IMR-90 (cell line): ENCODE measurements at regions not wholly inside any gene's neighbourhood (a gene's known extent, or its start where the extent isn't known, plus 50 kb on each side); places are given as distances from the start of the nearest gene placed in this dataset.

Source experiments
- ATAC-seq: fragments of 200-7000 bp; cut with Tn5 transposase; 2 replicates; pipeline ENCODE4 v1.9.1; 2020; ENCODE audit warnings: low read depth, mild to moderate bottlenecking, moderate library complexity
- BruUV-seq: library from RNA; stranded (reverse); fragments of 400-500 nt; replicated peaks from 2 replicates; lab custom pipeline; 2021; lab: Mats Ljungman, UMichigan
- CTCF ChIA-PET: fragments of 300-600 bp; formaldehyde crosslinking; extraction: SDS; loops from one replicate; lab custom pipeline; 2021; ENCODE audit warnings: antibody characterized with exemption; lab: Yijun Ruan, JAX
- POLR2A ChIA-PET: fragments of 300-600 bp; sonication (Branson Sonifier 250); formaldehyde crosslinking; loops from one replicate; lab custom pipeline; 2022; ENCODE audit warnings: antibody characterized with exemption; ENCODE audit not compliant: unreplicated experiment; lab: Charles Lee
- DNase-seq: peaks from one replicate; pipeline ENCODE4 v3.0.0; 2013
- H2AFZ ChIP-seq: replicated peaks from 2 replicates; pipeline ENCODE3; 2013; ENCODE audit warnings: low read length, mild to moderate bottlenecking; ENCODE audit not compliant: poor library complexity
- H2AK5ac ChIP-seq: 2 replicates; pipeline ENCODE4 v1.6.1; 2013; ENCODE audit warnings: low read depth, low read length, inconsistent platforms
- H2AK9ac ChIP-seq: replicated peaks from 2 replicates; pipeline ENCODE3; 2013; ENCODE audit warnings: mild to moderate bottlenecking, low read depth, low read length, moderate library complexity; ENCODE audit not compliant: poor library complexity
- H2BK120ac ChIP-seq: 2 replicates; pipeline ENCODE4 v1.6.1; 2013; ENCODE audit warnings: low read depth, low read length, inconsistent platforms
- H2BK15ac ChIP-seq: 3 replicates; pipeline ENCODE4 v1.6.1; 2013; ENCODE audit warnings: low read depth, low read length, inconsistent platforms
- H2BK20ac ChIP-seq: 2 replicates; pipeline ENCODE4 v1.6.1; 2013; ENCODE audit warnings: low read depth, mild to moderate bottlenecking, inconsistent platforms, low read length, moderate library complexity
- H2BK5ac ChIP-seq: 2 replicates; pipeline ENCODE4 v1.6.1; 2013; ENCODE audit warnings: mild to moderate bottlenecking, low read depth, low read length, inconsistent platforms; ENCODE audit not compliant: poor library complexity, severe bottlenecking
- H3K14ac ChIP-seq: replicated peaks from 2 replicates; pipeline ENCODE4 v1.6.1; 2013; ENCODE audit warnings: low read depth, low read length, inconsistent platforms
- H3K18ac ChIP-seq: 2 replicates; pipeline ENCODE4 v1.6.1; 2013; ENCODE audit warnings: low read depth, low read length, control low read depth
- H3K23ac ChIP-seq: 2 replicates; pipeline ENCODE4 v1.6.1; 2013; ENCODE audit warnings: low read depth, low read length, inconsistent platforms
- H3K27ac ChIP-seq: 2 replicates; pipeline ENCODE4 v1.5.1; 2013; ENCODE audit warnings: mild to moderate bottlenecking, control low read depth, low read length; ENCODE audit not compliant: insufficient read depth
- H3K27me3 ChIP-seq: 2 replicates; pipeline ENCODE4 v1.6.1; 2013; ENCODE audit warnings: low read length; ENCODE audit not compliant: control insufficient read depth, insufficient read depth
- H3K36me3 ChIP-seq: 2 replicates; pipeline ENCODE4 v1.6.1; 2013; ENCODE audit warnings: low read length, mixed read lengths; ENCODE audit not compliant: control insufficient read depth, insufficient read depth
- H3K4ac ChIP-seq: 2 replicates; pipeline ENCODE4 v1.6.1; 2013; ENCODE audit warnings: low read depth, low read length, inconsistent platforms
- H3K4me1 ChIP-seq: 2 replicates; pipeline ENCODE4 v1.6.1; 2013; ENCODE audit warnings: low read length, mixed read lengths; ENCODE audit not compliant: control insufficient read depth, insufficient read depth
- H3K4me2 ChIP-seq: 2 replicates; pipeline ENCODE4 v1.6.1; 2013; ENCODE audit warnings: low read depth, mild to moderate bottlenecking, control low read depth, low read length, moderate library complexity
- H3K4me3 ChIP-seq: 2 replicates; pipeline ENCODE4 v1.5.1; 2013; ENCODE audit warnings: low read depth, mild to moderate bottlenecking, control low read depth, low read length, moderate library complexity; ENCODE audit not compliant: insufficient read depth
- H3K56ac ChIP-seq: 2 replicates; pipeline ENCODE4 v1.6.1; 2013; ENCODE audit warnings: low read length, inconsistent platforms; ENCODE audit not compliant: insufficient read depth; ENCODE audit errors: extremely low read depth
- H3K79me1 ChIP-seq, 2 experiments: 2 replicates each; pipeline ENCODE4 v1.6.1; 2013; ENCODE audit warnings: low read length in 2 of 2, inconsistent platforms in 1 of 2, low read depth in 1 of 2
- H3K9ac ChIP-seq: 2 replicates; pipeline ENCODE4 v1.6.1; 2013; ENCODE audit warnings: low read depth, low read length, control low read depth
- H3K9me1 ChIP-seq: 2 replicates; pipeline ENCODE4 v1.6.1; 2013; ENCODE audit warnings: low read length, inconsistent platforms; ENCODE audit not compliant: insufficient read depth
- H3K9me3 ChIP-seq: 2 replicates; pipeline ENCODE4 v1.6.1; 2013; ENCODE audit warnings: low read length; ENCODE audit not compliant: control insufficient read depth, insufficient read depth
- H4K20me1 ChIP-seq: 2 replicates; pipeline ENCODE4 v1.6.1; 2013; ENCODE audit warnings: low read length, inconsistent platforms; ENCODE audit not compliant: insufficient read depth
- H4K5ac ChIP-seq: 2 replicates; pipeline ENCODE4 v1.6.1; 2013; ENCODE audit warnings: mild to moderate bottlenecking, low read depth, low read length, control low read depth
- H4K8ac ChIP-seq, 2 experiments: 2 replicates each; pipeline ENCODE4 v1.6.1; 2013; ENCODE audit warnings: low read depth in 2 of 2, low read length in 2 of 2, control low read depth in 1 of 2, inconsistent platforms in 1 of 2
- H4K91ac ChIP-seq: 2 replicates; pipeline ENCODE4 v1.6.1; 2013; ENCODE audit warnings: low read depth, low read length, inconsistent platforms; ENCODE audit not compliant: insufficient read depth
- BHLHE40 ChIP-seq: fragments of 150-350 bp; IDR thresholded peaks from 2 replicates; pipeline ENCODE4 v1.6.1; 2016; ENCODE audit warnings: mild to moderate bottlenecking, low read depth, low read length
- CEBPB ChIP-seq: IDR thresholded peaks from 2 replicates; pipeline ENCODE4 v1.6.1; 2012; ENCODE audit warnings: low read depth, low read length, improper control_type of control experiment
- CHD1 ChIP-seq: IDR thresholded peaks from 2 replicates; pipeline ENCODE4 v1.6.1; 2012; ENCODE audit warnings: low read depth, low read length, improper control_type of control experiment
- CTCF ChIP-seq: conservative IDR thresholded peaks from 2 replicates; pipeline ENCODE4 v1.5.1; 2012; ENCODE audit warnings: mild to moderate bottlenecking, low read depth, low read length, improper control_type of control experiment
- ELK1 ChIP-seq: fragments of 150-350 bp; IDR thresholded peaks from 2 replicates; pipeline ENCODE4 v1.6.1; 2016; ENCODE audit warnings: low read depth, mild to moderate bottlenecking, low read length, moderate library complexity, borderline replicate concordance
- FOS ChIP-seq: fragments of 150-350 bp; IDR thresholded peaks from 2 replicates; pipeline ENCODE4 v1.6.1; 2016; ENCODE audit warnings: low read depth, low read length
- MAFK ChIP-seq: IDR thresholded peaks from 2 replicates; pipeline ENCODE4 v1.6.1; 2012; ENCODE audit warnings: low read depth, low read length, improper control_type of control experiment
- MAZ ChIP-seq: IDR thresholded peaks from 2 replicates; pipeline ENCODE4 v1.6.1; 2012; ENCODE audit warnings: low read depth, mild to moderate bottlenecking, low read length, improper control_type of control experiment, moderate library complexity, borderline replicate concordance
- MXI1 ChIP-seq: IDR thresholded peaks from 2 replicates; pipeline ENCODE4 v1.6.1; 2012; ENCODE audit warnings: low read depth, mild to moderate bottlenecking, low read length, moderate library complexity, borderline replicate concordance
- NFE2L2 ChIP-seq: fragments of 150-350 bp; IDR thresholded peaks from 2 replicates; pipeline ENCODE4 v1.6.1; 2016; ENCODE audit warnings: low read depth, mild to moderate bottlenecking, low read length
- POLR2A ChIP-seq: IDR thresholded peaks from 2 replicates; pipeline ENCODE4 v1.6.1; 2012; ENCODE audit warnings: mild to moderate bottlenecking, low read depth, low read length
- RAD21 ChIP-seq: IDR thresholded peaks from 2 replicates; pipeline ENCODE4 v1.6.1; 2012; ENCODE audit warnings: low read length, improper control_type of control experiment
- RCOR1 ChIP-seq: IDR thresholded peaks from 2 replicates; pipeline ENCODE4 v1.6.1; 2012; ENCODE audit warnings: mild to moderate bottlenecking, low read length, improper control_type of control experiment; ENCODE audit not compliant: insufficient replicate concordance
- RFX5 ChIP-seq: IDR thresholded peaks from 2 replicates; pipeline ENCODE4 v1.8.0; 2012; ENCODE audit warnings: low read depth, mild to moderate bottlenecking, low read length, moderate library complexity
- SMC3 ChIP-seq: fragments of 150-350 bp; IDR thresholded peaks from 2 replicates; pipeline ENCODE4 v1.6.1; 2016; ENCODE audit warnings: low read depth, mild to moderate bottlenecking, antibody characterized with exemption, low read length, moderate library complexity
- USF2 ChIP-seq: fragments of 150-350 bp; IDR thresholded peaks from 2 replicates; pipeline ENCODE4 v1.6.1; 2017; ENCODE audit warnings: mild to moderate bottlenecking, antibody characterized with exemption, low read length, low read depth
- dilution Hi-C: fragments of 300-500 bp; cut with HindIII; formaldehyde crosslinking; loops from one replicate; pipeline ENCODE4 v1.14.3; 2018; ENCODE audit warnings: low sequenced_read_pairs; ENCODE audit not compliant: unreplicated experiment
- in situ Hi-C: fragments of 300-500 bp; cut with MboI; formaldehyde crosslinking; loops from 3 replicates; pipeline ENCODE4 v1.14.3; 2019; ENCODE audit warnings: low sequenced_read_pairs, inconsistent platforms, mixed read lengths
- intact Hi-C: fragments of 100-400 bp; cut with micrococcal nuclease; formaldehyde crosslinking; loops from 2 replicates; pipeline ENCODE4 v1.10.0; 2022

GRCh38 chr10:75312440-75312839, 76.7 kb upstream of the COMTD1 start:
- H3K9ac ChIP-seq, result no peak overlapping the region
- no peaks in the 10 kb centered on the region for H3K4me1 ChIP-seq
- no peak overlapping the region for H2BK5ac ChIP-seq
- ChIA-PET POLR2A (no interaction called here), CTCF (no interaction called here)
- H3K27me3 ChIP-seq, result no peaks in the 10 kb centered on the region
- no peak overlapping the region for H2AK5ac ChIP-seq
- no peak overlapping the region for H4K8ac ChIP-seq
- DNase-seq, result no peak
- dilution Hi-C loops, result no loop called here
- TF ChIP-seq RFX5, result no peak
- no peak for TF ChIP-seq CTCF
- no peak for TF ChIP-seq USF2
- no peak for TF ChIP-seq SMC3
- no peak for TF ChIP-seq MAZ
- TF ChIP-seq RCOR1, result no peak
- TF ChIP-seq MXI1, result no peak
- no peak for TF ChIP-seq MAFK
- no peak for TF ChIP-seq CHD1
- no peak for TF ChIP-seq CEBPB
- TF ChIP-seq FOS, result no peak
- no peak for TF ChIP-seq ELK1
- no peak for TF ChIP-seq RAD21
- TF ChIP-seq POLR2A, result no peak
- TF ChIP-seq BHLHE40, result no peak
- TF ChIP-seq NFE2L2, result no peak
- peaks cover 17% of the 10 kb centered on the region for H3K9me3 ChIP-seq
- H3K18ac ChIP-seq, result no peak overlapping the region
- H3K36me3 ChIP-seq, result no peaks in the 10 kb centered on the region
- ATAC-seq, result no peak
- no peak overlapping the region for H3K4me2 ChIP-seq
- H2AK9ac ChIP-seq, result no peak overlapping the region
- no peaks in the 10 kb centered on the region for H4K20me1 ChIP-seq
- in situ Hi-C loops, result no loop called here
- no peak overlapping the region for H2AFZ ChIP-seq
- H4K5ac ChIP-seq, result no peak overlapping the region
- H3K4ac ChIP-seq, result no peak overlapping the region
- H3K4me3 ChIP-seq, result no peak overlapping the region
- H3K23ac ChIP-seq, result no peak overlapping the region
- no peak overlapping the region for H3K27ac ChIP-seq
- H3K79me1 ChIP-seq, result no peaks in the 10 kb centered on the region
- H4K91ac ChIP-seq, result no peak overlapping the region
- H2BK15ac ChIP-seq, result no peak overlapping the region
- H3K9me1 ChIP-seq, result no peaks in the 10 kb centered on the region
- BruUV-seq, result no TSS peak
- no peak overlapping the region for H2BK120ac ChIP-seq
- no peak overlapping the region for H2BK20ac ChIP-seq
- H3K56ac ChIP-seq, result no peak overlapping the region
- H3K14ac ChIP-seq, result no peak overlapping the region
- intact Hi-C loops, result no loop called here
